ENCODE measurements at regions not wholly inside any gene's neighbourhood (a gene's known extent, or its start where the extent isn't known, plus 50 kb on each side); places are given as distances from the start of the nearest gene placed in this dataset.

DNA sequence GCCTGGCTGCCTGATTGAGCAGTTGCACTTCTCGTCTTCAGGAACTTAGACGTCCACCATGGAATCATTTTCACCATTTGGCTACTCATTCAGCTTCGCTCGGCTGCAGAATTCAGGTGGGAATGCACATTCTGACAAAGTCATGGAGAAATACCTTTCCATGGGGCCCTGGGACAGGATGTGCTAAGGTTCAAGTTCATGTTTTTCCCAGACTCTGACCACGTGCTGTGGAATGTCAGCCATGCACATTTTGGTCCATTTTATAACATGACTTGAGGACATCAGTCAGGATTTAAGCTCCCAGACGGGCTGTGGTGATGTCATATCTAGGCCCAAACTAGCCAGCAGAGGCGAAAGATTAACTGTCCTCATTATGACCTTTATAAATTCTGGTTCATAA, 205.3 kb downstream of the TBXT start:
- TF ChIP-seq, protein P1, sequence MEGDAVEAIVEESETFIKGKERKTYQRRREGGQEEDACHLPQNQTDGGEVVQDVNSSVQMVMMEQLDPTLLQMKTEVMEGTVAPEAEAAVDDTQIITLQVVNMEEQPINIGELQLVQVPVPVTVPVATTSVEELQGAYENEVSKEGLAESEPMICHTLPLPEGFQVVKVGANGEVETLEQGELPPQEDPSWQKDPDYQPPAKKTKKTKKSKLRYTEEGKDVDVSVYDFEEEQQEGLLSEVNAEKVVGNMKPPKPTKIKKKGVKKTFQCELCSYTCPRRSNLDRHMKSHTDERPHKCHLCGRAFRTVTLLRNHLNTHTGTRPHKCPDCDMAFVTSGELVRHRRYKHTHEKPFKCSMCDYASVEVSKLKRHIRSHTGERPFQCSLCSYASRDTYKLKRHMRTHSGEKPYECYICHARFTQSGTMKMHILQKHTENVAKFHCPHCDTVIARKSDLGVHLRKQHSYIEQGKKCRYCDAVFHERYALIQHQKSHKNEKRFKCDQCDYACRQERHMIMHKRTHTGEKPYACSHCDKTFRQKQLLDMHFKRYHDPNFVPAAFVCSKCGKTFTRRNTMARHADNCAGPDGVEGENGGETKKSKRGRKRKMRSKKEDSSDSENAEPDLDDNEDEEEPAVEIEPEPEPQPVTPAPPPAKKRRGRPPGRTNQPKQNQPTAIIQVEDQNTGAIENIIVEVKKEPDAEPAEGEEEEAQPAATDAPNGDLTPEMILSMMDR (IDR thresholded peaks at IDR 0.05; ENCODE audit: low read depth, low read length, missing control alignments) = no peak
- H3K4me3 ChIP-seq (ENCODE audit: low read depth, low read length) = no peak overlapping the region

DNA sequence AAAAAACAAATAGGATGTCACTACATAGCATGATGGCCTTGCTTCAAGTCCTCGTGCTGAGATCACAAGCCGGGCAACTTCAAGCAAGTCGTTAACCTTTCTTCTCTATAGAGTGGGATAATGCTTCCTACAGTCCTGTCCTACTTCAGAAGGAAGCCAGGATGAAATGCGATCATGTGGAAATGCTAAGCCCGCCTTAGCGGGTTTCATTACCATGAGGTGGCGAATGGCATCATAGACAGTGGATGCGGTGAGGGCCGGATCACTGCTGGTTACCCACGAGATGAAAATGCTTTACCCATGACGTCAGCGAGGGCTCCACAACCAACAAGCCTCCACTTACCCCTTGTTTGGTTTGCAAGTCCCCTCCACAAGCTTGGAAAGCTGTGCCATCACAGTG, 206.4 kb downstream of the TBXT start:
- H3K4me3 ChIP-seq (ENCODE audit: low read depth, low read length) = no peak overlapping the region
- DNase-seq (ENCODE audit: low read depth) = no peak
- TF ChIP-seq, protein P1 (IDR thresholded peaks at IDR 0.05; ENCODE audit: low read depth, low read length, missing control alignments) = no peak

More for the DNA sequence above, 205.3 kb downstream of the TBXT start:
- DNase-seq (ENCODE audit: low read depth) = no peak

DNA sequence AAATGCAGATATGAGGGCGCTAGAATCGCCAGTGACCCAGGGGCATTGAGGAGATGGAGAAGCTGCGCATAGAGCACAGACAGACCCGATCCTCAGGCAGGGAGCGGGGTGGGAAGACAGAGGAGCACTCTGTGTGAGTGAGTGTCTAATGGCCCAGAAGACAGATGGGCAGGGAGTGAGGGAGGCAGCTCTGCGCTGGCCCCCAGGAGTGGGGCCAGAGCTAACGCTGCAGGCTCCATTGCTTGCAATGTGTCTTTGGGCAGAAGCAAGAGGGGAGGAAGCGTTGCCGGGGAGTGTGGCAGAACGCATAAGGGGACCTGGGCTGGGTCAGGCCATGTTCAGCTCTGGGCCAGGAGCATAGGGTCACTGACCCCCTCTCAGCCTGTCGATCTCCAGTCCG, 207.0 kb downstream of the TBXT start:
- TF ChIP-seq, protein P1 (IDR thresholded peaks at IDR 0.05; ENCODE audit: low read depth, low read length, missing control alignments) = no peak
- no peak for DNase-seq (ENCODE audit: low read depth)
- no peak overlapping the region for H3K4me3 ChIP-seq (ENCODE audit: low read depth, low read length)

DNA sequence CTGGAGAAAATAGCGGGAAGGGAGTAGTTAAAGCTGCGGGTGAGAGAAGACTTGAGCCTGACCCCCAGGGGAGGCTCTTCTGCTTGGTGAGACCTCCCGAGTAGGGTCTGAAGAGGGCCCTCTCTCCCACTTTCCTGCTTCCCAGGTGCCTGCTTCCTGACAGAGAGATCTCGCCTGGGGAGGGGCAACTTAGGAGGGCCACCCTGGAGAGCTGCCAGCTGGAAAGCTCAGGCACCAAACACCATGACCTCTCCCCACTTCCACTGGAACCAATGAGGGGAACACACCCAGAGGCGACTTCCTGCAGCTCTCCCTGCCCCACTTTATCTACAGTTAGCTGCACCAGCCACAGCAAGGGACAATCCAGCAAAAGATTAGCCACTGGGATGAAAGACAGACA, 208.0 kb downstream of the TBXT start:
- no peak for DNase-seq (ENCODE audit: low read depth)
- TF ChIP-seq, protein P1 (IDR thresholded peaks at IDR 0.05; ENCODE audit: low read depth, low read length, missing control alignments) = no peak
- no peak overlapping the region for H3K4me3 ChIP-seq (ENCODE audit: low read depth, low read length)

DNA sequence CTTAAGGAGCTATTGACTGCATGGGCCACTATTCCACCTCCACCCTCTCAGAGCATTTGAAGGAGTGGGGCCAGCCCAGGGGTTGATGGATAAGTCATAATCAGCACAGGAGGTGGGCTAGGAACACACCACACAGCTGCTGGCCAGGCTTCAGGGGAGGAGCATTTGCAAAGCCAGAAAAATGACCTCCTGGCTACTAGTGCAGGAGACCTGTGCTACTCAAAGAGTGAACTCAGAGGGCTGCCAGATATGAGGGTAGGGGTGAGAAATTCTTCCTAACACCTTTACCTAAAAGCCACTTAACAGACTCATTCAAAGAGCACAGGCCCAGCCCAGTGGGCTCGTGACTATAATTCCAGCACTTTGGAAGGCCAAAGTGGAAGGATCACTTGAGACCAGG, 210.8 kb downstream of the TBXT start:
- no peak overlapping the region for H3K4me3 ChIP-seq (ENCODE audit: low read depth, low read length)
- no peak for DNase-seq (ENCODE audit: low read depth)

DNA sequence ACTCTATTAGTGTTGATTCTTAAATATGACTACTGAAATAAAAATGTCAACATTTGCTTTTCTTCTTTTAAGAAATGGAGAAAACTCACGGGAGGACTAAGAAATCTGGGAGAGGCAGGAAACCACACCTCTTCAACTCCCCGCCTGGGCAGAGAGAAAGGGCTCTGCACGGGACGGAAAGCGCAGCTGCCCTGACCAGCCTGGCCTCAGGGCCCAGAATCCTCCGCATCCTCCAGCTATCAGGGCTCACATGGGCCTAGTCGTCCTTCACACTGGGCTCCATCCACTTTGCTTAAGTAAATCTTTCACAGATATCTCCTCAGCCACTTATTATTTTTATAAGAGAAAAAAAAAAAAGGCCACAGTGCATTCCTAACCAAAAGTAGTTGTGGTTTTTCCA, 215.1 kb downstream of the TBXT start:
- no peak for DNase-seq (ENCODE audit: low read depth)
- TF ChIP-seq, protein P1 (IDR thresholded peaks at IDR 0.05; ENCODE audit: low read depth, low read length, missing control alignments) = no peak
- no peak overlapping the region for H3K4me3 ChIP-seq (ENCODE audit: low read depth, low read length)

More for the DNA sequence above, 210.8 kb downstream of the TBXT start:
- TF ChIP-seq, protein P1 (IDR thresholded peaks at IDR 0.05; ENCODE audit: low read depth, low read length, missing control alignments) = no peak

DNA sequence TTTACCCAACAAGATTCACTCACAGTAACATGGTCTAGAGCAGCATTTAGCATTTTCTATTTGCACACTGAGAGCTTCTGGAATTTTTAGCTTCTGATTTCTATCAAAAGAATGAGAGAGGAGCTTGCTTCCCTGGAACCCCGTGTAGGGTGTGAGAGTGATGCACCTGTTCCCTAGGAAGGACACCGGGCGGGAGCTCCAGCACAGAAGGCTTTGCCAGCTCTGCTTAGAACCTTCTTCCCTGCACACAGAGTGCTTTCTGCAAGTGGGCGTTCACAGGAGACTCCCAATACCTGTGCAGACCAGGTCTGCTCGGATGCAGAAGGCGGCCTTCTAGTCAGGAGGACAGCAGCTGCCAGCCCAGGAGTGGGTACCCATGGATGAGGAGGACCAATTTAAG, 217.3 kb downstream of the TBXT start:
- H3K4me3 ChIP-seq (ENCODE audit: low read depth, low read length) = no peak overlapping the region
- TF ChIP-seq, protein P1 (IDR thresholded peaks at IDR 0.05; ENCODE audit: low read depth, low read length, missing control alignments) = no peak
- DNase-seq (ENCODE audit: low read depth) = no peak

All from GM12864 (cell line).